UCSD-AML1 (cell line): ENCODE measurements at regions not wholly inside any gene's neighbourhood (a gene's known extent, or its start where the extent isn't known, plus 50 kb on each side); places are given as distances from the start of the nearest gene placed in this dataset.
"Not testable (repeated sequence)": the region's sequence is repeated elsewhere in the genome, so short reads cannot be mapped to it uniquely, and the experiment has no call there.

Source experiments
- DNase-seq: peaks from one replicate; lab custom pipeline; 2025; ENCODE audit not compliant: unreplicated experiment; lab: John Stamatoyannopoulos, UW

GRCh38 chr21:36591326-36591970 lies 107.5 kb upstream of the SIM2 start:
- no peak for DNase-seq

DNA sequence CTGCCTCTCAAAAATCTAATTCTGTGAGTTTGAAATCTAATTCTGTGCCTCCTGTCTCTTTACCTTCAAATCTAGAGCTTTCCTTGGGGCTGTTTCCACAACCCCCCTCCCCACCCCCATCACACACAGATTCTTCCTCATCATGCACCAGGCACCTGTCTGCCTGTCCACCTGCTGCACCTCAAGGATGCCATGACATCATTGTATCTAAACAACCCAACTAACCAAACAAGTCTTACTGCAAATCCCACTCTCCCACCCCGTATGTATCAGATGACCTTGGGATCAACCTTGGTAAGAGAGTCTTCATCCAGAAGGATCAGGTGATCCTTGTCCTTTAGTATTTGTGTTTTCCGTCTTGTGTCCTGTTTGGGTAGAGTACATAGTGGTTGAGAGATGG lies 102.7 kb upstream of the SIM2 start:
- DNase-seq, result no peak

GRCh38 chr21:36601362-36601761 lies 97.6 kb upstream of the SIM2 start:
- DNase-seq, result no peak

DNA sequence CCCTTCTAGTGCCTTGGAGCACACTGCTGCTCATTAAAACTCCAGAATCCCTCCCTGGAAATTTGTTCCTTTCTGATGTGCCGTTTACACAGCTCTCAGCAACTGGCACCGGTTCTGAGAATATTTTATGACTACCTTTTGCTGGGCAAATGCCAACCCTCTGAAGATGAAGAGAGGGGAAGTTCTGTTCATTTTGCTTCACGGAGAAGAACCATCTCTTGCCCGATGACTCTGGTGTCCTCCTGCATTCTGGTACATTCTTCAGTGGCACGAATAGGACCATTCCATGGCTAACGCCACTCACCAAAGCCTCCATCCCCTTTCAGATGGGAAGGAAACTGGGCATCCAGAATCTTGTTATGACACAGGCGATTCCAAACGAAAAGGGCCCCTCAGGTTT lies 96.2 kb upstream of the SIM2 start:
- no peak for DNase-seq

GRCh38 chr21:36603221-36603620 lies 95.7 kb upstream of the SIM2 start:
- DNase-seq, result no peak

DNA sequence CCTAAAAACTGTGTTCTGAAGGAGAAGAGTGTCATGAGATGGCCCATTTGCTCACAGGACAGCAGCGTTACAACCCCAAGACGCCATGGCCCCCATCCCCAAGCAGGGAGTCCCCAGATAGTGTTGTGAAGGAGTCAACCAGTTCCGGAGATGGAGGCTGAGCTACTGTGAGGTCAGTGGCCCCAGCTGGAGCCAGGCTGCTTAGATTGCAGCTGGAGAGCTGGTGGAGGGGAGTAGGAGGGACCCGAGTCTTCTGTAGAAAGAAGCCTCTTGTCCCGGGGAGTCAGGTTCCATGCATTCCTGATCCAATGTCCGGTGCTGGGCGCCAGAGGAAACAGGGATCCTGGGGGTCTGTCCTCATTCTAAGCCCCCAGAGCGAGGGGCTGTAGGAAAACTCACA lies 93.5 kb upstream of the SIM2 start:
- DNase-seq, result no peak

DNA sequence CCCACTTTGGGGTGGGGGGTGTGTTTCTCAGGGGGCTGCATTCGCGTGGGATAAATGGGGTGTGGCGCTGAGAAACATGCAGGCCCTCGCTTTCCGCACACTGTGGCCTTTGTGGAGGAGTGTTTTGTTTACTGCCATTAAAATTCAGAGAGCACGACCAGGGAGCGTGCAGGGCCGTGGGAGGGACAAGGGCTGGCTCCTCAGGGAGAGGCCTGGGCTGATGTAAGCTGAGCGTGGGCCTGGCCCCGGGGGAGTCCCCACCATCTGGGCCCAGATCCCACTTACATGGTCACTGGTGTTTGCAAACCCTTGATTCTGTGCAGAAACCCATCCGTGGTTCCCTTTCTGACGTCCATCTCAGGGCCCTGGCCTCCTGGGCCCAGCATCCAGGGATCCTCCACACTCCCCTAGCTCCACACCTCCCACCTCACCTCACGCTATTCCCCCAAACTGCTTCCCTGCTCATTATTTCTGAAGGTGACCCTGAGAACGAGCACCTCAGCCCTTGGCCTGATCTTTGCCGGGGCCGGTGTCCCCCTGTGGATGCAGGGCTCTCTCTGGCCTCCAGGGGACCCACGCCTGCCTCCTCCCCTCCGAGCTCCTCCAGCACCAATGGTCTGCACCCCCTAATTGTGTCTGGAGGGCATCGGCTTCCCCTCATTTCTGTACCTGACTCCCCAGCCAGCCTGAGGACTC lies 92.5 kb upstream of the SIM2 start:
- no peak for DNase-seq

DNA sequence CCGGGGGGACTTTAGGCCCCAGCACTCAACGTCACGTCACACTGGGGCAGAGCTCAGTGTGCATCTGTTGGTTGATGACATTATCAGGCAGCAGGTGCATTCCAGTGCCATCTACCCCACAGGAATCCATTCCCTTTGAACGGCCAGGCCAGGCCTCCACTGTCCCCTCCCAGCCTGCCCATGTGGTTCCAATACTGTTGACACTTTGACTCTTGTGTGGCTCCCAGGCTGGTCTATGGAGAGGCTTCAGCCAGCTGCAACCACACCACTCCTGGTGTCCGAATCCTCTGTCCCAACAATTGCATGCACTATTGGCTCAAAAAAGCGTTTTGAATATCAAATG lies 92.0 kb upstream of the SIM2 start:
- no peak for DNase-seq

DNA sequence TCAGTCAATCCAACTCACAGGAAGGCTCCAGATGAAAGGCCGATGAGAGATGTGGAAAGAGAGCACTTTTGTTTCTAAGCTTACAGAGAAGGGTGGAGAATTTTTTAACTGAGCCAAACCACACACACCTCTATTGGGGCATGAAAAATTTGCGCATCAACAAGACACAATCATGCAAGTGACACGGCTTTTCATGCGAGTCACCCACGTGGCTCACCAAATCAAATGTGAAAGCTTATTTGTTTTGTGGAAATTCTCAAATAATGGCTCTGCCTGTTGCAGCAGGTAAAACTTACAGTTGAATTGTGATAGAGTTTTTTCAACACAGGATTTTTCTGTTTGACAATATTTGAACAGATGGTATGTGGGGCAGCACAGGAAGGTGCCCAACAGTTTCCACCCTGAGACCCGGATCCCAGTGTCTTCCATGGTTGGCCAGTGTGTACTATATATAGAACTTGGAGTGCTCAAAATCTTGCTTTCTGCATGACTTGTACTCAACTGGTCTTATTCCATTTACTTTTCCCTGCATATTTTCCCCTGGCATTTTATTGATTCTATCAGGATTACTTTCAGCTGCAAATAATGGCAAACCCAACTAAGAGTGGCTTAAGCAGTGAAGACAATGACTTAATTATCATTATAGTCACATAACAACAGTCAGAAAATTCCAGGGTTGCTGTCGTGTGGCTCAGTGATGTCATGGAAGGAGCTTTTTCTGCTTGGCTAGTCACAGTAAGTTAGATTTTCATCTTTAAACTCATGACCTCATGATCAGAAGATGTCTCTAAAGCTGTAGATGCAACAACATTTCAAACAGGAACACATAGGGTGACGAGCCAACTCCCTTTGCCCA lies 90.6 kb upstream of the SIM2 start:
- DNase-seq, result no peak

- DNase-seq, result no peak
These were observed 90.1 kb upstream of the SIM2 start for GRCh38 chr21:36608897-36609225.

DNA sequence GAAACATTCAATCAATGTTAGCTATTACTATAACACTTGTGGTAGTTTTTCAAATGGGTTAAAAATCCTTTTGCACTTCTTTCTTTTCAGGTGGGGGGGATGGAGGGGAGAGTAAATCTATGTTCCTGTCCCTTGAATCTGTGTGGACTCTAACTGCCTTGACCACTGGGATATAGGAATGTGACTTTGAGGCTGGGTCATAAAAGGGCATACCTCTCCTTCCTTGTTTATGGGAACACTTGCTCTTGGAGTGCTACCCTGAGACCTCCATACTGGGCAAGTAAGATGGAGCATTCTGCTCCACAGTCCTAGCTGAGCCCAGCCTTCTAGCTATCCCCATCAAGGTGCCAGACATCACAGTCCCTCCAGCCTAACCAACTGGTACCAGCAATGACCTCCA lies 89.3 kb upstream of the SIM2 start:
- DNase-seq, result no peak

DNA sequence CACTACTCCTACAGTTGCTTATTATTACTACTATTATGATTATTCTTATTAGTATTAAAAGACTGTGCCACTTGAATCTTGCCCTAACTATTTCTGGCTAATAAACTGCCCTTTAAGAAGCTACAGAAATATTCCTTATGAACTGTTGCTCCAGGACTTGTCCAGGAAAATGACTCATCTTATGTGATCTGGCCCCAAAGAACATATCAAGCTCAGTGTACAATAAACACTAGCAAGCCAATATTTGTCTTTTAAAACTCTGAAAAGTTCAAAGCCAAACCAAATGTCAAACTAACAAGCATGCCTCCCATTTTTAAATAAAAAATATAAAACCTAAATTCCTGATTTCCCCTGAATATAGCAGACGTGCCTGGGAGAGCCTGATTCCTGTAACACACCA lies 88.7 kb upstream of the SIM2 start:
- no peak for DNase-seq

- no peak for DNase-seq
These were observed 88.0 kb upstream of the SIM2 start for GRCh38 chr21:36610935-36611334.

GRCh38 chr21:36611379-36611778 lies 87.5 kb upstream of the SIM2 start:
- no peak for DNase-seq

- DNase-seq, result no peak
These were observed 85.9 kb upstream of the SIM2 start for GRCh38 chr21:36613059-36613458.

- no peak for DNase-seq
These were observed 85.4 kb upstream of the SIM2 start for GRCh38 chr21:36613554-36613953.

- DNase-seq, result no peak
These were observed 83.5 kb upstream of the SIM2 start for GRCh38 chr21:36615274-36615964.

DNA sequence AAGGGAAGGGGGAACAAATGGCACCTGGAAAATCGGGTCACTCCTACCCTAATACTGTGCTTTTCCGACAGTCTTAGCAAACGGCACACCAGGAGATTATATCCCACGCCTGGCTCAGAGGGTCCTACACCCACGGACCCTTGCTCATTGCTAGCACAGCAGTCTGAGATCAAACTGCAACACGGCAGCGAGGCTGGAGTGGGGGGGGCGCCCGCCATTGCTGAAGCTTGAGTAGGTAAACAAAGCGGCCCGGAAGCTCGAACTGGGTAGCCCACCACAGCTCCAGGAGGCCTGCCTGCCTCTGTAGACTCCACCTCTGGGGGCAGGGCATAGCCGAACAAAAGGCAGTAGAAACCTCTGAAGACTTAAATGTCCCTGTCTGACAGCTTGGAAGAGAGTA lies 82.1 kb upstream of the SIM2 start:
- not testable (repeated sequence) for DNase-seq

- DNase-seq, result not testable (repeated sequence)
These were observed 77.1 kb upstream of the SIM2 start for GRCh38 chr21:36621794-36622193.

- DNase-seq, result no peak
These were observed 74.8 kb upstream of the SIM2 start for GRCh38 chr21:36624105-36624504.

DNA sequence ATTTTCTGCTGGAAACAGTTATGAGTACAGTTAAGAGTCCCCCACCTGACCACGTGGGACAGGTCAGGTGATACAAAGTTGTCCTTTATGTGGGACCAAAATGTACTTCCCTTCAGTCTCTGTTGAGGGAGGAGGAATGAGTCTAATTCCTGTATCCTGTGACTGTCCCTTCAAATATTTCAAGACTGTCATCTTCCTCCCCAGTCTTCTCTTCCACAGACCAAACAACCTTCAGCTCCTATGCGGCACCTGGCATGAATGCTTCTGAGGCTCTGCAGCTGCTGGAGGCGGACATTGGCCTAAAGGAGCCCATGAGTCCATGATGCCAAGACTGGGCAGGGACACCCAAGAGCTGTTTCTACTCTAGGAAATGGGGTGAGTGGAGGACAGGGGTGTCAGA lies 72.1 kb upstream of the SIM2 start:
- DNase-seq, result no peak

GRCh38 chr21:36627242-36627641 lies 71.7 kb upstream of the SIM2 start:
- no peak for DNase-seq
